ENCODE measurements at regions not wholly inside any gene's neighbourhood (a gene's known extent, or its start where the extent isn't known, plus 50 kb on each side); places are given as distances from the start of the nearest gene placed in this dataset.

DNA sequence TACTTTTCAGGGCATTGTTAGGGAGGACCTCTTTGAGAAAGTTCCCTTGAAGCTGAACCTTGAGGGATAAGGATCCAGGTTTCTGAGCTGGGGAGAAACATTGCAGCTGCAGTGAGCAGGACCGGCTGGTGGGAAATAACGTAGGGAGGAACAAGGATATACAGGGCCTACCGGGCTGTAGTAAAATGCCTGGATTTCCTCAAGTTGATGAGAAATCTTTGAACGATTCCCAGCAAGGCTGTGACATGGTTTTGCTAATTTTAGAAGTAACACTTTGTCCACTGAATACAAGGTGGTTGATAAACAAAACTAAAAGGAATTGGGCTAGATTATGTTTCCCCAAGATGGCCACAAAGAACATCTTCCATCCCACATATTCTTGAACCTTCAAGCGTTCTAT is 137.0 kb upstream of the AGBL1 start:
- TF ChIP-seq EZH2 (IDR thresholded peaks at IDR 0.05; ENCODE audit: borderline replicate concordance, insufficient read depth, low read depth, low read length, poor library complexity, severe bottlenecking): no peak
- TF ChIP-seq CTCF (IDR thresholded peaks at IDR 0.05): no peak

Measured in B cell (primary cell).